HG02610 (cell line): ENCODE measurements at regions not wholly inside any gene's neighbourhood (a gene's known extent, or its start where the extent isn't known, plus 50 kb on each side); places are given as distances from the start of the nearest gene placed in this dataset.

Experiments
- ATAC-seq: cut with Tn5 transposase; IDR thresholded peaks from one replicate; pipeline ENCODE4 v1.9.1; 2021; ENCODE audit warnings: mild to moderate bottlenecking, moderate library complexity; ENCODE audit not compliant: unreplicated experiment

GRCh38 chr3:72316501-72317279 is 531.6 kb downstream of the SHQ1 start:
- ATAC-seq, result no peak

GRCh38 chr3:72313308-72313707 is 528.4 kb upstream of the PROK2 start:
- ATAC-seq, result no peak

- ATAC-seq, result no peak
These were observed 527.4 kb upstream of the PROK2 start for GRCh38 chr3:72312339-72312738.

GRCh38 chr3:72311425-72311824 is 526.5 kb upstream of the PROK2 start:
- ATAC-seq, result no peak

- peak; percentile 96 for ATAC-seq
These were observed 525.8 kb upstream of the PROK2 start for GRCh38 chr3:72310419-72311380.

- no peak for ATAC-seq
These were observed 524.9 kb upstream of the PROK2 start for GRCh38 chr3:72309661-72310418.

- no peak for ATAC-seq
These were observed 523.7 kb upstream of the PROK2 start for GRCh38 chr3:72308641-72309040.

- ATAC-seq, result no peak
These were observed 522.6 kb upstream of the PROK2 start for GRCh38 chr3:72307438-72308115.

- ATAC-seq, result no peak
These were observed 521.9 kb upstream of the PROK2 start for GRCh38 chr3:72306800-72307341.

- ATAC-seq, result no peak
These were observed 519.0 kb upstream of the PROK2 start for GRCh38 chr3:72303926-72304325.

- ATAC-seq, result no peak
These were observed 516.8 kb upstream of the PROK2 start for GRCh38 chr3:72301779-72302178.

- ATAC-seq, result no peak
These were observed 515.7 kb upstream of the PROK2 start for GRCh38 chr3:72300621-72301020.

GRCh38 chr3:72299823-72300222 is 514.9 kb upstream of the PROK2 start:
- no peak for ATAC-seq

GRCh38 chr3:72299321-72299802 is 514.4 kb upstream of the PROK2 start:
- ATAC-seq, result no peak

GRCh38 chr3:72298201-72299152 is 513.5 kb upstream of the PROK2 start:
- ATAC-seq, result no peak

- no peak for ATAC-seq
These were observed 512.5 kb upstream of the PROK2 start for GRCh38 chr3:72297481-72297880.

GRCh38 chr3:72296477-72297111 is 511.6 kb upstream of the PROK2 start:
- ATAC-seq, result no peak

- no peak for ATAC-seq
These were observed 511.1 kb upstream of the PROK2 start for GRCh38 chr3:72295962-72296450.
